CD14-positive monocyte (primary cell): ENCODE measurements at regions not wholly inside any gene's neighbourhood (a gene's known extent, or its start where the extent isn't known, plus 50 kb on each side); places are given as distances from the start of the nearest gene placed in this dataset.

ENCODE experiments used
- DNase-seq, 3 donors: peaks; one replicate each; pipeline ENCODE4 v3.0.0-alpha.2; 2011 to 2022
- H2AFZ ChIP-seq: 2 replicates; pipeline ENCODE4 v1.6.0; 2012; ENCODE audit warnings: mild to moderate bottlenecking, low read depth, low read length, inconsistent platforms; ENCODE audit not compliant: insufficient read depth, poor library complexity, severe bottlenecking
- H3K27ac ChIP-seq, 2 donors: 1 replicate in 1 of 2; 2 replicates in 1 of 2; pipeline ENCODE4 v1.5.1; 2012 to 2013; ENCODE audit warnings: low read length in 2 of 2, control low read depth in 1 of 2, inconsistent platforms in 1 of 2, low read depth in 1 of 2, mild to moderate bottlenecking in 1 of 2
- H3K27me3 ChIP-seq, 2 donors: one replicate each; pipeline versions ENCODE4 v1.6.0 to v1.6.1; 2011 to 2013; ENCODE audit warnings: low read length in 2 of 2; ENCODE audit not compliant: control insufficient read depth in 2 of 2, insufficient read depth in 2 of 2
- H3K36me3 ChIP-seq, 2 donors: replicated peaks in 1 of 2; 1 replicate in 1 of 2; 2 replicates in 1 of 2; pipeline versions ENCODE4 v1.5.1 to v1.6.1; 2012 to 2013; ENCODE audit warnings: low read length in 2 of 2, control low read depth in 1 of 2, inconsistent platforms in 1 of 2, mild to moderate bottlenecking in 1 of 2; ENCODE audit not compliant: insufficient read depth in 2 of 2, control insufficient read depth in 1 of 2
- H3K4me1 ChIP-seq, 2 donors: 1 replicate in 1 of 2; 2 replicates in 1 of 2; pipeline versions ENCODE4 v1.5.1 to v1.6.1; 2012 to 2013; ENCODE audit warnings: low read length in 2 of 2, control low read depth in 1 of 2, inconsistent platforms in 1 of 2, mild to moderate bottlenecking in 1 of 2, moderate library complexity in 1 of 2; ENCODE audit not compliant: insufficient read depth in 2 of 2, control insufficient read depth in 1 of 2
- H3K4me2 ChIP-seq: replicated peaks from 2 replicates; pipeline ENCODE3; 2012; ENCODE audit warnings: low read length, moderate library complexity, mild to moderate bottlenecking; ENCODE audit not compliant: poor library complexity, severe bottlenecking; ENCODE audit errors: extremely low read depth
- H3K4me3 ChIP-seq, 3 experiments: fragments of 200-600 bp in 1 of 3; sonication (generic) in 1 of 3; replicated peaks in 1 of 3; 1 replicate in 2 of 3; 2 replicates in 1 of 3; pipeline ENCODE4 v1.5.1; 2011 to 2013; ENCODE audit warnings: low read length in 3 of 3, mild to moderate bottlenecking in 3 of 3, control low read depth in 2 of 3, low read depth in 2 of 3, inconsistent platforms in 1 of 3, moderate library complexity in 1 of 3
- H3K79me2 ChIP-seq: 2 replicates; pipeline ENCODE4 v1.6.0; 2012; ENCODE audit warnings: mild to moderate bottlenecking, control low read depth, inconsistent platforms, low read length, moderate library complexity; ENCODE audit not compliant: insufficient read depth
- H3K9ac ChIP-seq: 2 replicates; pipeline ENCODE4 v1.6.0; 2017; ENCODE audit warnings: low read length, mild to moderate bottlenecking; ENCODE audit not compliant: insufficient read depth, poor library complexity, severe bottlenecking
- H3K9me3 ChIP-seq, 2 donors: replicated peaks in 1 of 2; 1 replicate in 1 of 2; 2 replicates in 1 of 2; pipeline versions ENCODE4 v1.5.1 to v1.6.1; 2012 to 2013; ENCODE audit warnings: low read length in 2 of 2, control low read depth in 1 of 2; ENCODE audit not compliant: control insufficient read depth in 1 of 2, insufficient read depth in 1 of 2
- H4K20me1 ChIP-seq: 2 replicates; pipeline ENCODE4 v1.6.0; 2012; ENCODE audit warnings: mild to moderate bottlenecking, low read length, control low read depth, moderate library complexity; ENCODE audit not compliant: insufficient read depth
- H3K27ac Mint-ChIP-seq, 7 donors: one replicate each; pipeline ENCODE4 v1.8.0; 2020; ENCODE audit warnings: mild to moderate bottlenecking in 7 of 7, mixed read lengths in 7 of 7, moderate library complexity in 6 of 7, inconsistent platforms in 2 of 7
- H3K27me3 Mint-ChIP-seq, 3 donors: one replicate each; pipeline ENCODE4 v1.8.0; 2021 to 2022; ENCODE audit warnings: low read depth in 3 of 3, mild to moderate bottlenecking in 3 of 3, mixed read lengths in 3 of 3, moderate library complexity in 3 of 3, inconsistent platforms in 1 of 3
- H3K36me3 Mint-ChIP-seq, 2 donors: one replicate each; pipeline ENCODE4 v1.8.0; 2020; ENCODE audit warnings: mixed read lengths in 2 of 2, inconsistent platforms in 1 of 2, mild to moderate bottlenecking in 1 of 2
- H3K4me1 Mint-ChIP-seq: one replicate; pipeline ENCODE4 v1.8.0; 2020; ENCODE audit warnings: mild to moderate bottlenecking, mixed read lengths
- H3K4me3 Mint-ChIP-seq, 2 donors: one replicate each; pipeline ENCODE4 v1.8.0; 2020; ENCODE audit warnings: mild to moderate bottlenecking in 2 of 2, mixed read lengths in 2 of 2, moderate library complexity in 1 of 2
- H3K9me3 Mint-ChIP-seq, 7 donors: one replicate each; pipeline ENCODE4 v1.8.0; 2020 to 2022; ENCODE audit warnings: mixed read lengths in 7 of 7, mild to moderate bottlenecking in 6 of 7, moderate library complexity in 6 of 7, inconsistent platforms in 2 of 7
- WGBS: methylation state at CpG from one replicate; pipeline ENCODE4 v1.1.5; 2013; ENCODE audit warnings: missing lambda C conversion rate; ENCODE audit not compliant: insufficient coverage; 5-methylcytosine and 5-hydroxymethylcytosine counted together
- intact Hi-C, 2 donors: fragments of 100-400 bp; cut with micrococcal nuclease; formaldehyde crosslinking; loops; one replicate each; pipeline versions ENCODE4 v1.15.0 to v1.15.1; 2023
- TF ChIP-seq, protein P1 (sequence below): fragments of 200-600 bp; IDR thresholded peaks from one replicate; pipeline ENCODE4 v1.8.0; 2022; ENCODE audit warnings: antibody characterized with exemption, mild to moderate bottlenecking

DNA sequence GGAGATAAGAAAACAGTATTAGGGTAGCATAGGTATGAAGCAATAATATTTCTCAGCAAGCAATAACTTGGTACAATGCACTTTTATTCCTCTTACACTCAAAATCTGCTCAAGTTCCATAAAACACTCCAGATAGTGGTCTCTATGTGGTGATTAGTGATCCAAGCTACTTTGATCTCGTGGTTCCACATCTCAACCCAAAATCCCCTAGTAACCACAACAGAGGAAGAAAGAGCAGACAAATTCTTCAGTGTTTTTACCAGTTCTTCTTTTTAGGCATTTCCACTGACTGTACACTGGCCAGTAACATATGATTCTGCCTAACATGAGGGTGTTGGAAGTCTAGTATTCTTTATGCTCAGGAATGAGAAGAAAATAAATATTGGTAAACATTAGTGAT lies 309.0 kb upstream of the PTCHD4 start:
- peaks cover 3 to 12% (median 7%) of the 10 kb centered on the region in 7 donors for H3K9me3 Mint-ChIP-seq
- Histone ChIP-seq H3K4me3 (no peak overlapping the region), H3K27ac (no peak overlapping the region), H3K4me2 (no peak overlapping the region), H2AFZ (no peak overlapping the region), H3K9me3 (peaks cover 0 to 10% of the 10 kb centered on the region in 2 donors), H3K4me1 (no peaks in the 10 kb centered on the region), H3K79me2 (no peaks in the 10 kb centered on the region), H3K36me3 (no peaks in the 10 kb centered on the region), H4K20me1 (no peaks in the 10 kb centered on the region), H3K9ac (no peak overlapping the region), H3K27me3 (no peaks in the 10 kb centered on the region)
- no peak overlapping the region for H3K27ac Mint-ChIP-seq
- no peaks in the 10 kb centered on the region for H3K36me3 Mint-ChIP-seq
- intact Hi-C loops = no loop called here
- H3K27me3 Mint-ChIP-seq = peaks cover 0 to 3% (median 0%) of the 10 kb centered on the region in 3 donors
- TF ChIP-seq, protein P1, sequence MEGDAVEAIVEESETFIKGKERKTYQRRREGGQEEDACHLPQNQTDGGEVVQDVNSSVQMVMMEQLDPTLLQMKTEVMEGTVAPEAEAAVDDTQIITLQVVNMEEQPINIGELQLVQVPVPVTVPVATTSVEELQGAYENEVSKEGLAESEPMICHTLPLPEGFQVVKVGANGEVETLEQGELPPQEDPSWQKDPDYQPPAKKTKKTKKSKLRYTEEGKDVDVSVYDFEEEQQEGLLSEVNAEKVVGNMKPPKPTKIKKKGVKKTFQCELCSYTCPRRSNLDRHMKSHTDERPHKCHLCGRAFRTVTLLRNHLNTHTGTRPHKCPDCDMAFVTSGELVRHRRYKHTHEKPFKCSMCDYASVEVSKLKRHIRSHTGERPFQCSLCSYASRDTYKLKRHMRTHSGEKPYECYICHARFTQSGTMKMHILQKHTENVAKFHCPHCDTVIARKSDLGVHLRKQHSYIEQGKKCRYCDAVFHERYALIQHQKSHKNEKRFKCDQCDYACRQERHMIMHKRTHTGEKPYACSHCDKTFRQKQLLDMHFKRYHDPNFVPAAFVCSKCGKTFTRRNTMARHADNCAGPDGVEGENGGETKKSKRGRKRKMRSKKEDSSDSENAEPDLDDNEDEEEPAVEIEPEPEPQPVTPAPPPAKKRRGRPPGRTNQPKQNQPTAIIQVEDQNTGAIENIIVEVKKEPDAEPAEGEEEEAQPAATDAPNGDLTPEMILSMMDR = no peak
- no peak for DNase-seq
- no peak overlapping the region for H3K4me3 Mint-ChIP-seq
- no peaks in the 10 kb centered on the region for H3K4me1 Mint-ChIP-seq
- WGBS = no CpG with 5 or more reads among the region's 1 CpG

DNA sequence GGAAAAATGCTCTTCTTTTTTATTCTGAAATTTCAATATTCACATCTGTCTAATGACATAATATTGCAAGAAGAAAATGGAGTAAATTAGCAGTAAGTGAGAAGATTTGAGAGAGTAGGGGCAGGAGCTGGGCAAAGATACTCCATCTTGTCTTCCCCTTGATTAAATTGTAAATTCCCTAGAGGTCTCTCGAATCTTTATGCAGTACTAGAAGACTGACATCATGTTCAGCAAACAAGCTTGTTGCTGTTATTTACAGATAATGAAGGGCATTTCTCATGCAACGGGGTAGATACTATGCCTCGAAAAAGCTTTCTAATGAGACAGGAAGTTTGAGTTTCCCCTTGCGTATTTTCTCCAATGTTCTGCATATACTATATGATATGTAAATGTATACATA lies 306.9 kb upstream of the PTCHD4 start:
- H3K4me3 Mint-ChIP-seq = no peak overlapping the region
- Histone ChIP-seq H2AFZ (no peak overlapping the region), H3K4me1 (no peaks in the 10 kb centered on the region), H3K9ac (no peak overlapping the region), H3K27ac (no peak overlapping the region), H3K9me3 (peaks cover 0 to 8% of the 10 kb centered on the region in 2 donors), H3K27me3 (no peaks in the 10 kb centered on the region), H3K4me2 (no peak overlapping the region), H3K4me3 (no peak overlapping the region), H4K20me1 (no peaks in the 10 kb centered on the region), H3K36me3 (no peaks in the 10 kb centered on the region), H3K79me2 (no peaks in the 10 kb centered on the region)
- DNase-seq = no peak
- no peak overlapping the region for H3K27ac Mint-ChIP-seq
- TF ChIP-seq, protein P1 = no peak
- H3K36me3 Mint-ChIP-seq = no peaks in the 10 kb centered on the region
- H3K4me1 Mint-ChIP-seq = no peaks in the 10 kb centered on the region
- intact Hi-C loops = no loop called here
- peaks cover 0 to 3% (median 0%) of the 10 kb centered on the region in 3 donors for H3K27me3 Mint-ChIP-seq
- no CpG with 5 or more reads among the region's 4 CpGs for WGBS
- H3K9me3 Mint-ChIP-seq = peaks cover under 1 to 9% (median 6%) of the 10 kb centered on the region in 7 donors
